ENCODE measurements at regions not wholly inside any gene's neighbourhood (a gene's known extent, or its start where the extent isn't known, plus 50 kb on each side); places are given as distances from the start of the nearest gene placed in this dataset.

DNA sequence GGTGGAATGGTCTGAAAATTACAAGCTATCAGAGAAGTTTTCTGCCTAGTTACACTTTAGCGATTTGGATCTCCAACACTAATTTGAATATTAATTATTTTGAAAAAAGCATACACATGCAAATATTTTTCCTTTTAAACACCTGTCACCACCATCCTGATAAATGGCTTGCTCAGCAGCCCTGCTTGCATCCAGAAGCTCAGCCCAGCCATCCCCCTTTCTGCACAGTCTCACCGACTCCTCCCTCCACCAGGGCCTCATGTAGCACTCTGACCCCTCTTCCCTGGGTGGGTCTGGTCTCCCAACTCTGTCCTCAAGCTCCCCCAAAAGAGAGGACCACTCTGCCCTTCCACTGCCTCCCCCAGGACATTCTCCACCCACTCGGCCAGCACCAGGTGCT lies 70.0 kb downstream of the C5orf15 start:
- Histone ChIP-seq H3K27ac (no peak overlapping the region), H3K9me3 (no peaks in the 10 kb centered on the region), H3K4me3 (no peak overlapping the region), H3K36me3 (no peaks in the 10 kb centered on the region), H3K27me3 (no peaks in the 10 kb centered on the region), H3K4me1 (no peaks in the 10 kb centered on the region)
- no peak for ATAC-seq
- TF ChIP-seq, protein P1, sequence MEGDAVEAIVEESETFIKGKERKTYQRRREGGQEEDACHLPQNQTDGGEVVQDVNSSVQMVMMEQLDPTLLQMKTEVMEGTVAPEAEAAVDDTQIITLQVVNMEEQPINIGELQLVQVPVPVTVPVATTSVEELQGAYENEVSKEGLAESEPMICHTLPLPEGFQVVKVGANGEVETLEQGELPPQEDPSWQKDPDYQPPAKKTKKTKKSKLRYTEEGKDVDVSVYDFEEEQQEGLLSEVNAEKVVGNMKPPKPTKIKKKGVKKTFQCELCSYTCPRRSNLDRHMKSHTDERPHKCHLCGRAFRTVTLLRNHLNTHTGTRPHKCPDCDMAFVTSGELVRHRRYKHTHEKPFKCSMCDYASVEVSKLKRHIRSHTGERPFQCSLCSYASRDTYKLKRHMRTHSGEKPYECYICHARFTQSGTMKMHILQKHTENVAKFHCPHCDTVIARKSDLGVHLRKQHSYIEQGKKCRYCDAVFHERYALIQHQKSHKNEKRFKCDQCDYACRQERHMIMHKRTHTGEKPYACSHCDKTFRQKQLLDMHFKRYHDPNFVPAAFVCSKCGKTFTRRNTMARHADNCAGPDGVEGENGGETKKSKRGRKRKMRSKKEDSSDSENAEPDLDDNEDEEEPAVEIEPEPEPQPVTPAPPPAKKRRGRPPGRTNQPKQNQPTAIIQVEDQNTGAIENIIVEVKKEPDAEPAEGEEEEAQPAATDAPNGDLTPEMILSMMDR (IDR thresholded peaks at IDR 0.05), result no peak
- intact Hi-C loops (cut with DNase I), result no loop called here
- no peak for DNase-seq

DNA sequence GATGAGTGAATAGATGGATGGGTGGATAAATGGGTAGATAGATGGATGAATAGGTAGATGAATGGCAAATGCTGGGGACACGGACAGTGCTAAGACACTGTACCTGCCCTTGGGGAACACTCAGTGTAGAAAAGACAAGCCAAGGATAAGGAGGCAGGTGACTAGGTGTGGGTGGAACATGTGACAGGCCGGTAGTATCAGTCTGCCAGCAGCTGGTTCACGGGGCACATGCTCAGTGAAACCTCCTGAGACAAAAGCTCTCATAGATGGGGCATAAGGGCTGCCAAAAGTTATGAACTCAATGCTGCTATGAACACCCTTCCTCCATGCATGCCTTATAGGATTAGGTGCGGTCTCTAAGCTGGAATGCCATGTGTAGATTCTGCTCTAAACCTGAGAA lies 71.0 kb downstream of the C5orf15 start:
- DNase-seq (no peak), ATAC-seq (no peak)
- H3K9me3 ChIP-seq, result no peaks in the 10 kb centered on the region
- TF ChIP-seq, protein P1 (IDR thresholded peaks at IDR 0.05), result no peak
- no peak overlapping the region for H3K4me3 ChIP-seq
- no peaks in the 10 kb centered on the region for H3K4me1 ChIP-seq
- H3K36me3 ChIP-seq, result no peaks in the 10 kb centered on the region
- H3K27me3 ChIP-seq, result no peaks in the 10 kb centered on the region
- H3K27ac ChIP-seq, result no peak overlapping the region
- intact Hi-C loops (cut with DNase I), result no loop called here

DNA sequence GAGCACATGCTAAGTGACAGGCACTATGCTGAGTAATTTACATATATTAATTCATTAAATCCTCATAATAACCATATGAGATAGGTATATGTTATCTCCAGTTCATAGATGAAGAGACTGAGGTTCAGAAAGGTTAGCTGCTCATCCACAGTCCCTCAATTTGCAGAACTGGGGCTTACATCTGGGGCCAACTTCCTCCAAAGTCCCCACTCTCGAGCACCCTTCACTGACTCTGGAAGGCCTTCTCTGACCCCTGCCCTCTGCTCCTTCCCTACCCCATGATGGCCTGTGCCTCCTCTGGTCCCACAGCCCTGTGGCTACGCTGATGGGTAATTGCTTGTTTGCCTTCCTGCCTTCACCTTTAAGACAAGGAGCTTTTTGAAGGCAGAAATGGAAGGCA lies 71.6 kb downstream of the C5orf15 start:
- intact Hi-C loops (cut with DNase I), result no loop called here
- no peak overlapping the region for H3K27ac ChIP-seq

DNA sequence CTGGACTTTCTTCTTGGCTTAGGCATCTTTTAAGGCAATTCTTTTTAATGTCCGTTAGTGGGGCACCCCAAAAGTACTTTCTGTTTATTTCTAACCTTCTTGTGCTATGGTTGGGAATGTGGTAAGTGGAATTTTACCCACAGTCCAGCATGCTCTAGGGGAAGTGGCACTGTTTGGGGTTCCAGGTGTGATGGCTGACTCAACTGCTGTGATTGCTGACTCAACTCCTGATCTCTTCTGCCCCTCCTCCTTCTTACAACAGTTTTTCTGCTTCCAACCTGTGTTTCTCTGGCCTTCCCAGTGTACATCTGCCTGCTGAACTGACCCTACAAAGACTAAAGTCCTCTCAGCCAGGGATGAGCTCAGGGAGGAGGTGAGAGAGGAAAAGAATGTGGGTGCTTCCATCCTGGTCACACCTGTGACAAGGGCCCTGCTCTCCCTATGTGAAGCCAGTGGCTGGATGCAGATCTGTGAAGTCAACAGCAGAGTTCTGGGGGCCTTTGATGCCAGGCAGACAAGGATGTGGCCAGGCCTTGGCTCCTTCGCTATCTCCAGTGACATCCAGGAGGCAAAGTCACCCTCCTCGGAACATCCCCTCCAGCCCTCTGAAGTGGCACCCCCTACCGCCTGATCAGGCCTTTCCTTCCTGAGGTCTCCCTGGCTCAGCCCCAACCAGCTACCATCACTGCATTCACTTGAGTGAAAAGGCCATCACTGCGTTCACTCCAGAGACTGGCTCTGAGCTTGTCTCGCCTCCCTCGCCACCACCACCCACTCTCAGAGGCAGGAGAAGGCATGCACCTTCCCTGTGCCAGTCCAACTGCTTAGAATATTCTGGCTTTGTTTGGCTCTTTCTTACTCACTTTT lies 72.2 kb downstream of the C5orf15 start:
- no peaks in the 10 kb centered on the region for H3K4me1 ChIP-seq

More for the DNA sequence above, 71.6 kb downstream of the C5orf15 start:
- H3K4me3 ChIP-seq, result no peak overlapping the region
- ATAC-seq, result no peak
- no peaks in the 10 kb centered on the region for H3K4me1 ChIP-seq
- DNase-seq, result no peak
- TF ChIP-seq, protein P1 (IDR thresholded peaks at IDR 0.05), result no peak
- H3K9me3 ChIP-seq, result no peaks in the 10 kb centered on the region
- H3K36me3 ChIP-seq, result no peaks in the 10 kb centered on the region
- H3K27me3 ChIP-seq, result no peaks in the 10 kb centered on the region

DNA sequence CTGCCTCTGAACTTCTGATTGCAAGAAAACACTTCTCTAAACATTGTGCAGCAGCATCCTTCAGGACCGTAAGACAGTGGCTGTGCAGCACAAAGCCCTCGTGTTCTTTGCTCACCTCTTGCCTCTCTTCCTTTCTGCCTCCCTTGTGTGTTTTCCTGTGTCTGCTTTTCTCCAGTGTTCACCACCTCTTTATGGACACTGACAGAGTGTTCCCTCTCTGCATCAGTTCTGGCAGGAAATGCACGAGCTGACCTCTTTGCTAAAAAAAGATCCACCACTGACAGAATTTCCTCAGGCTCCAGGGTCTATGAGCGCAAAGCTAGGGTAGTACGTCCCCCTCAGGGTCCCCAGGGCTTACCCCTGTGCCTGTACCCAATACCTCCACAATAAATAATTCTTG lies 74.3 kb downstream of the C5orf15 start:
- Histone ChIP-seq H3K36me3 (no peaks in the 10 kb centered on the region), H3K9me3 (no peaks in the 10 kb centered on the region), H3K4me1 (no peaks in the 10 kb centered on the region), H3K4me3 (no peak overlapping the region), H3K27ac (no peak overlapping the region), H3K27me3 (no peaks in the 10 kb centered on the region)
- TF ChIP-seq, protein P1 (IDR thresholded peaks at IDR 0.05), result no peak
- DNase-seq (no peak), ATAC-seq (no peak)
- intact Hi-C loops (cut with DNase I), result no loop called here

More for the DNA sequence above, 72.2 kb downstream of the C5orf15 start:
- Histone ChIP-seq H3K36me3 (no peaks in the 10 kb centered on the region), H3K27me3 (no peaks in the 10 kb centered on the region), H3K4me3 (no peak overlapping the region), H3K27ac (no peak overlapping the region), H3K9me3 (no peaks in the 10 kb centered on the region)
- ATAC-seq (no peak), DNase-seq (peak; percentile 42)
- intact Hi-C loops (cut with DNase I), result no loop called here
- TF ChIP-seq, protein P1 (IDR thresholded peaks at IDR 0.05), result no peak

All from upper lobe of right lung (tissue), 1 donor.